ENCODE measurements at regions not wholly inside any gene's neighbourhood (a gene's known extent, or its start where the extent isn't known, plus 50 kb on each side); places are given as distances from the start of the nearest gene placed in this dataset.

DNA sequence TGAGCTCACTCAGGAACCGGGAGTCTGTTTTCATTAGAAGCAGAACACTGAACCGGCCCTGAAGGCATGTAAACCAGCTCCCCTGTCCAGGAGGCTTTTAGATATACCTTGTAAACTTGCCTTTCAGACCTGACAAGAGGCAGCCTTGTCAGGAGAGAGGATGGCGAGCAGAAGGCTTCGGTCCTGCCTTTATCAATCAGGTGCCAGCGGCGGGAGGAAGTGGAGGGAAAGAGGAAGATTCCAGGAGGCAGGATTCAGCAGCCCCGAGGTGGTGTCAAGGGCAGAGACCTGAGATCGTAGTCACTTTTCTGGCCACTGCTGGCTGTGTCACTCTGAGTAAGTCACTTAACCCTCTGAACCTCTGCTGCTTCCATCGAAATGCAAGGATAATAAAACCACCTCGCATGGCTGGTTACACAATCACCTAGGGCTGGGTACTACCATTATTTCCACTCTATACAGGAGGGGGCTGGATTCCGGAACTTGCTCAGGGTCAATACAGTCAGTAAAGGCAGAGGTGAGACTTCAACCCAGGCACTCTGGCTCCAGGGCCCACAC is 181.0 kb downstream of the CHST1 start:
- BruUV-seq (replicated peaks), result no TSS peak
- peaks cover 99% of the 10 kb centered on the region for H3K27me3 ChIP-seq (ENCODE audit: insufficient read depth, low read depth)
- H3K9me3 ChIP-seq (ENCODE audit: insufficient read depth, low read depth), result no peaks in the 10 kb centered on the region
- CTCF ChIA-PET, result no interaction called here
- no peak for DNase-seq
- H3K79me2 ChIP-seq (ENCODE audit: low read depth), result no peaks in the 10 kb centered on the region
- TF ChIP-seq, protein P1, sequence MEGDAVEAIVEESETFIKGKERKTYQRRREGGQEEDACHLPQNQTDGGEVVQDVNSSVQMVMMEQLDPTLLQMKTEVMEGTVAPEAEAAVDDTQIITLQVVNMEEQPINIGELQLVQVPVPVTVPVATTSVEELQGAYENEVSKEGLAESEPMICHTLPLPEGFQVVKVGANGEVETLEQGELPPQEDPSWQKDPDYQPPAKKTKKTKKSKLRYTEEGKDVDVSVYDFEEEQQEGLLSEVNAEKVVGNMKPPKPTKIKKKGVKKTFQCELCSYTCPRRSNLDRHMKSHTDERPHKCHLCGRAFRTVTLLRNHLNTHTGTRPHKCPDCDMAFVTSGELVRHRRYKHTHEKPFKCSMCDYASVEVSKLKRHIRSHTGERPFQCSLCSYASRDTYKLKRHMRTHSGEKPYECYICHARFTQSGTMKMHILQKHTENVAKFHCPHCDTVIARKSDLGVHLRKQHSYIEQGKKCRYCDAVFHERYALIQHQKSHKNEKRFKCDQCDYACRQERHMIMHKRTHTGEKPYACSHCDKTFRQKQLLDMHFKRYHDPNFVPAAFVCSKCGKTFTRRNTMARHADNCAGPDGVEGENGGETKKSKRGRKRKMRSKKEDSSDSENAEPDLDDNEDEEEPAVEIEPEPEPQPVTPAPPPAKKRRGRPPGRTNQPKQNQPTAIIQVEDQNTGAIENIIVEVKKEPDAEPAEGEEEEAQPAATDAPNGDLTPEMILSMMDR (conservative IDR thresholded peaks at IDR 0.05), result no peak
- no peak for TF ChIP-seq EZH2 (IDR thresholded peaks at IDR 0.05; ENCODE audit: low read depth)
- POLR2A ChIA-PET (ENCODE audit: unreplicated experiment), result no interaction called here
- intact Hi-C loops (cut with micrococcal nuclease; ENCODE audit: unreplicated experiment), result no loop called here
- no peak overlapping the region for H2AFZ ChIP-seq
- no peaks in the 10 kb centered on the region for H3K4me1 ChIP-seq (replicated peaks; ENCODE audit: insufficient read depth)
- H3F3A ChIP-seq (ENCODE audit: insufficient read depth, low read depth), result no peaks in the 10 kb centered on the region
- no peak overlapping the region for H3K4me2 ChIP-seq
- H3K4me3 ChIP-seq, result no peak overlapping the region
- no peaks in the 10 kb centered on the region for H3K9me2 ChIP-seq (ENCODE audit: insufficient read depth)
- no peaks in the 10 kb centered on the region for H4K20me1 ChIP-seq (ENCODE audit: insufficient read depth)
- H3K27ac ChIP-seq, result no peak overlapping the region
- no peaks in the 10 kb centered on the region for H3K36me3 ChIP-seq (ENCODE audit: low read depth)

DNA sequence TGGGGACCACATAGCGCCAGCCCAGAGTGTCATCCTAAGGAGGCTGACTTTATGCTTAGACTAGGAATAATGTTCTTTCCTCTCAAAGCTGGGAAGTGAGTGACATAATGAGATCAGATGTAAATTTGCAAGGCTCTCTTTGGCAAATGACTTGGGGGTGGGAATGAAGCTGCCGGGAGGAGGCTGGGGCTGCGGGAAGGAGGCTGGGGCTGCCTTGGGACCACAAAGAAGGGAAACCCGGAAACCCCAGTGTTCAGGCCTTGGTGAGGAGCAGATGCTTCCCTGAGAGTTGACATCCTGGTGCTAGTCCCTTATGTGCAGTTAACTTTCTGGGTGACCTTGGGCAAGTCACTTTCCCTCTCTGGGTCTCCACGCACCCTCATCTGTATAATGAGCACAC is 182.0 kb downstream of the CHST1 start:
- BruUV-seq (replicated peaks), result no TSS peak
- Histone ChIP-seq H3F3A (ENCODE audit: insufficient read depth, low read depth) (no peaks in the 10 kb centered on the region), H3K4me2 (no peak overlapping the region), H3K4me3 (no peak overlapping the region), H3K9me3 (ENCODE audit: insufficient read depth, low read depth) (no peaks in the 10 kb centered on the region), H3K9me2 (ENCODE audit: insufficient read depth) (no peaks in the 10 kb centered on the region), H3K36me3 (ENCODE audit: low read depth) (no peaks in the 10 kb centered on the region), H3K27ac (no peak overlapping the region), H3K79me2 (ENCODE audit: low read depth) (no peaks in the 10 kb centered on the region), H2AFZ (no peak overlapping the region), H4K20me1 (ENCODE audit: insufficient read depth) (no peaks in the 10 kb centered on the region), H3K4me1 (replicated peaks; ENCODE audit: insufficient read depth) (no peaks in the 10 kb centered on the region), H3K27me3 (ENCODE audit: insufficient read depth, low read depth) (peaks cover 99% of the 10 kb centered on the region)
- POLR2A ChIA-PET (ENCODE audit: unreplicated experiment), result no interaction called here
- no peak for TF ChIP-seq EZH2 (IDR thresholded peaks at IDR 0.05; ENCODE audit: low read depth)
- TF ChIP-seq, protein P1 (conservative IDR thresholded peaks at IDR 0.05), result no peak
- intact Hi-C loops (cut with micrococcal nuclease; ENCODE audit: unreplicated experiment), result no loop called here
- CTCF ChIA-PET, result no interaction called here
- DNase-seq, result no peak

DNA sequence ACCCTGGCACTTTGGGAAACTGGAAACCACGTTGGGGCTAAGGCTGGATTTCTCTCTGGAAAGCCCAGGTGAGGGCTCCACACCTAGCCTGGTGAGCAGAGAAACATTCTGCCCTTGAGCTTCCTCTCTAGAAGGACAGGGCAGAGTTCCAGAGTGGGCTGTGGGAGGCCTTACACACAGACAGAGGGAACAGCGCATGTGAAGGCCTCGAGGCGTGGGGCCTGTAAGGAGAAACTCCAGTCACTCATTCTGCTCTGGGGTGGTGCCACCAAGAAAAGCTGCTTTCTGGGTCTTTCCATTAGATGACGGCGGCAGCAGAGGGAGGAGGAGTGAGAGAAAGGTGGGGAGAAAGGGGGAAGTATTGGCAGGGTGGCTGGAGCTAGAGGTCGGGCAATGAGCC is 183.1 kb downstream of the CHST1 start:
- no peak overlapping the region for H2AFZ ChIP-seq
- H3K4me3 ChIP-seq, result no peak overlapping the region
- POLR2A ChIA-PET (ENCODE audit: unreplicated experiment), result no interaction called here
- CTCF ChIA-PET, result no interaction called here
- H3K36me3 ChIP-seq (ENCODE audit: low read depth), result no peaks in the 10 kb centered on the region
- intact Hi-C loops (cut with micrococcal nuclease; ENCODE audit: unreplicated experiment), result no loop called here
- no peaks in the 10 kb centered on the region for H3K9me2 ChIP-seq (ENCODE audit: insufficient read depth)
- no TSS peak for BruUV-seq (replicated peaks)
- H3K4me1 ChIP-seq (replicated peaks; ENCODE audit: insufficient read depth), result no peaks in the 10 kb centered on the region
- H3K4me2 ChIP-seq, result no peak overlapping the region
- H3K9me3 ChIP-seq (ENCODE audit: insufficient read depth, low read depth), result no peaks in the 10 kb centered on the region
- H3K27ac ChIP-seq, result no peak overlapping the region
- no peaks in the 10 kb centered on the region for H3F3A ChIP-seq (ENCODE audit: insufficient read depth, low read depth)
- TF ChIP-seq, protein P1 (conservative IDR thresholded peaks at IDR 0.05), result no peak
- TF ChIP-seq EZH2 (IDR thresholded peaks at IDR 0.05; ENCODE audit: low read depth), result no peak
- H4K20me1 ChIP-seq (ENCODE audit: insufficient read depth), result no peaks in the 10 kb centered on the region
- peaks cover 99% of the 10 kb centered on the region for H3K27me3 ChIP-seq (ENCODE audit: insufficient read depth, low read depth)
- DNase-seq, result no peak
- no peaks in the 10 kb centered on the region for H3K79me2 ChIP-seq (ENCODE audit: low read depth)

Data from PC-9 (cell line).